ENCODE measurements at regions not wholly inside any gene's neighbourhood (a gene's known extent, or its start where the extent isn't known, plus 50 kb on each side); places are given as distances from the start of the nearest gene placed in this dataset.

DNA sequence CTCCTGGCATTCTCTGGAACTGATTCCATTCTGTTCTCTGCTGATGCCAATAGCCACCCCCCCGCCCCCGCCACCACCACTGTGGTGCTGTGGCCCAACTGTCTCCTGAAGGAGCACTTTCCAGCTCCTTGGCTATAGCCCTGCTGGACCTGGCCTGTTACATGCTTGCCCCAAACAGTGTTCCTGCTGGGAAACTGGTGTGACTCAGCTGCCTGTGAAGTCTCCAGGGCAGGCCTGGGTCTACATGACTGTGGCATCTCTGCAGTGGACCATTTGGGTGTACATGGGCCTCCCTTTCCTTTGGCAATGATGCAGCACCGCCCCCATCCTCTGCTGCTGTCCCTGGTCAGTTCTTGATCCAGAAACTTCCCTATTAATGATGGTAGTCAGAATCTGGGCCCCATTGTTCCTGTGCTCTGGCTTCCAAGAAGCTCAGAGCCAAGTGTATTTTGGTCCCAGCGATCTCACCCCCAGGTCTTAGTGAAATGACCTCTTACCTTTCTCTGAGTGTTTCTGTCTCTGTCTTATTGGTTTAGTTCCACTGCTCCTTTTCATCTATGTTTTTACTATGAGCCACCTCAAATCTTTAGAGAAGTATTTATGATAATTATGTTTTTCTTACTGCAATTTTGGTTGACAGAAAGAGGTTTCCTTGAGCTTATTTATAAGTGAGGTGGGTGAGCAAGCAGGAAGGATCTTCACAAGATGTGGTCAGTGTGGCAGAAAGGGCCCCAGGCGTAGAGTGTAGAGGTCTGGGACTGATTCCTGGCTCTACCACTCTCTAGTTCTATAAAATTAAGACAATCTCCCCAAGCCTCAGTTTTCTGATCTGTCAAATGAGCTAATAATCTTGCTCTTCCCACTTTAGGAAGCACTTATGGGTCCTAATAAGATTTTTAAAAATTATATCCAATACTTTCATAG is 210.7 kb upstream of the EOLA2 start (continued):
- TF ChIP-seq, protein P1, sequence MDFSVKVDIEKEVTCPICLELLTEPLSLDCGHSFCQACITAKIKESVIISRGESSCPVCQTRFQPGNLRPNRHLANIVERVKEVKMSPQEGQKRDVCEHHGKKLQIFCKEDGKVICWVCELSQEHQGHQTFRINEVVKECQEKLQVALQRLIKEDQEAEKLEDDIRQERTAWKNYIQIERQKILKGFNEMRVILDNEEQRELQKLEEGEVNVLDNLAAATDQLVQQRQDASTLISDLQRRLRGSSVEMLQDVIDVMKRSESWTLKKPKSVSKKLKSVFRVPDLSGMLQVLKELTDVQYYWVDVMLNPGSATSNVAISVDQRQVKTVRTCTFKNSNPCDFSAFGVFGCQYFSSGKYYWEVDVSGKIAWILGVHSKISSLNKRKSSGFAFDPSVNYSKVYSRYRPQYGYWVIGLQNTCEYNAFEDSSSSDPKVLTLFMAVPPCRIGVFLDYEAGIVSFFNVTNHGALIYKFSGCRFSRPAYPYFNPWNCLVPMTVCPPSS (IDR thresholded peaks at IDR 0.05), result no peak
- TF ChIP-seq ZFP41 (CRISPR knock-in tag; IDR thresholded peaks at IDR 0.05; ENCODE audit: borderline replicate concordance) (no peak), ZNF230 (CRISPR knock-in tag; IDR thresholded peaks at IDR 0.05) (no peak)

DNA sequence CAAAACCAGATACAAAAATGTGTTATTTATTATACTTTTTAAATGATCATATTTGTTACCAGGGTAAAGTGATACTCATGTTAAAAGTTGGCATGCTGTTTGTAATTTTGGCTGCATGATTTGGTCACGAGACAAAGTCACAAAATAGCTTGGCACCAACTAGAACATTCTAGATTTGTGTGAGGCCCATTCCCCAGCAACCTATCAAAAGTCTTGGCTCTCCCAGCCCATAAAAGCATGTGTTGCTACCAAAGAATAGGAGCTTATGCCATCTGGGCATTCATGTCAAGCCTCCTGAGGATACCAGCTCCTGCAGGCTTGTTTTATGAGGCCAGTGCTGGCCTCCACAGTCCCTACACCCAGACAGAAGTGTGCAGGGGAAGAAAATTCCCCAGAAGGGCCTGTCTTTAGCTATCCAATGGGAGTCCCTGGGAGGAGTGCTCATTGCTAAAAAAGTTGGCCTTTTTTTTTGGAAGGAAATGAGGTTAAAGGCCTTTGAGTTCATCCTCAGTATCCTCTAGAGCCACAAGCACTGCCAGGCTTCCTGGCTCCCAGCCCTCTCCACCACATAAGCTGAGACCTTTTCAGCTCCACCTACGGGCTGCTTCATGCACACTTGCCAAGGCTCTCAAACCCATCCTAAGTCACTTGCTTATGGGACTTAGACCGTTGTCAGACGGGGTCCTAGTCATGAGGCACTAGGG is 211.9 kb upstream of the EOLA2 start:
- no TSS peak for BruUV-seq (replicated peaks)
- Histone ChIP-seq H3K9me3 (ENCODE audit: low read length) (no peaks in the 10 kb centered on the region), H3K27me3 (ENCODE audit: control insufficient read depth in 1 of 2, insufficient read depth in 2 of 2, low read length in 2 of 2) (no peaks in the 10 kb centered on the region), H3K36me3 (replicated peaks in 1 of 2; ENCODE audit: control insufficient read depth in 1 of 2, insufficient read depth in 2 of 2, low read length in 2 of 2) (no peaks in the 10 kb centered on the region), H3K4me3 (replicated peaks in 1 of 3; ENCODE audit: insufficient read depth in 1 of 3, low read depth in 2 of 3, low read length in 3 of 3) (no peak overlapping the region), H4K20me1 (ENCODE audit: insufficient read depth, low read length) (no peaks in the 10 kb centered on the region), H3K9ac (ENCODE audit: insufficient read depth, low read depth, low read length) (no peak overlapping the region), H3K4me2 (ENCODE audit: low read depth, low read length) (no peak overlapping the region), H3K27ac (ENCODE audit: extremely low read length, insufficient read depth, low read length) (no peak overlapping the region), H3K79me2 (ENCODE audit: insufficient read depth, low read length) (no peaks in the 10 kb centered on the region), H2AFZ (ENCODE audit: low read length) (no peak overlapping the region), H3K4me1 (ENCODE audit: insufficient read depth, low read length) (no peaks in the 10 kb centered on the region)
- 0% methylated on average over 1 of the region's 4 CpGs for WGBS (ENCODE audit: low lambda C conversion rate)
- DNase-seq (ENCODE audit: low spot score) (no peak), FAIRE-seq (no peak), ATAC-seq (no peak)
- intact Hi-C loops (cut with micrococcal nuclease; ENCODE audit: unreplicated experiment), result no loop called here
- in situ Hi-C loops (cut with HindIII; ENCODE audit: extremely low pct_ligation_motif_present, low pct_unique_long_range_greater_than_20kb), result no loop called here
- POLR2A ChIA-PET, result no interaction called here
- CTCF ChIA-PET (ENCODE audit: low intra/inter-chr PET ratio, low total read pairs), result no interaction called here
- TF ChIP-seq REPIN1 (CRISPR knock-in tag; IDR thresholded peaks at IDR 0.05; ENCODE audit: borderline replicate concordance, low read depth), result no peak
- TF ChIP-seq, protein P2, sequence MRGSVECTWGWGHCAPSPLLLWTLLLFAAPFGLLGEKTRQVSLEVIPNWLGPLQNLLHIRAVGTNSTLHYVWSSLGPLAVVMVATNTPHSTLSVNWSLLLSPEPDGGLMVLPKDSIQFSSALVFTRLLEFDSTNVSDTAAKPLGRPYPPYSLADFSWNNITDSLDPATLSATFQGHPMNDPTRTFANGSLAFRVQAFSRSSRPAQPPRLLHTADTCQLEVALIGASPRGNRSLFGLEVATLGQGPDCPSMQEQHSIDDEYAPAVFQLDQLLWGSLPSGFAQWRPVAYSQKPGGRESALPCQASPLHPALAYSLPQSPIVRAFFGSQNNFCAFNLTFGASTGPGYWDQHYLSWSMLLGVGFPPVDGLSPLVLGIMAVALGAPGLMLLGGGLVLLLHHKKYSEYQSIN (CRISPR knock-in tag; IDR thresholded peaks at IDR 0.05; ENCODE audit: borderline replicate concordance), result no peak
- TF ChIP-seq ZNF670 (CRISPR knock-in tag; IDR thresholded peaks at IDR 0.05; ENCODE audit: borderline replicate concordance), result no peak
- no peak for TF ChIP-seq NR1H2 (CRISPR knock-in tag; IDR thresholded peaks at IDR 0.05; ENCODE audit: borderline replicate concordance, low read depth)
- no peak for TF ChIP-seq FOXK1 (CRISPR knock-in tag; IDR thresholded peaks at IDR 0.05; ENCODE audit: borderline replicate concordance, low read depth)
- TF ChIP-seq HNRNPLL (IDR thresholded peaks at IDR 0.05; ENCODE audit: low read depth, low read length, poor library complexity, severe bottlenecking), result no peak
- no peak for TF ChIP-seq ZKSCAN1 (IDR thresholded peaks at IDR 0.05; ENCODE audit: low read length)
- TF ChIP-seq, protein P3, sequence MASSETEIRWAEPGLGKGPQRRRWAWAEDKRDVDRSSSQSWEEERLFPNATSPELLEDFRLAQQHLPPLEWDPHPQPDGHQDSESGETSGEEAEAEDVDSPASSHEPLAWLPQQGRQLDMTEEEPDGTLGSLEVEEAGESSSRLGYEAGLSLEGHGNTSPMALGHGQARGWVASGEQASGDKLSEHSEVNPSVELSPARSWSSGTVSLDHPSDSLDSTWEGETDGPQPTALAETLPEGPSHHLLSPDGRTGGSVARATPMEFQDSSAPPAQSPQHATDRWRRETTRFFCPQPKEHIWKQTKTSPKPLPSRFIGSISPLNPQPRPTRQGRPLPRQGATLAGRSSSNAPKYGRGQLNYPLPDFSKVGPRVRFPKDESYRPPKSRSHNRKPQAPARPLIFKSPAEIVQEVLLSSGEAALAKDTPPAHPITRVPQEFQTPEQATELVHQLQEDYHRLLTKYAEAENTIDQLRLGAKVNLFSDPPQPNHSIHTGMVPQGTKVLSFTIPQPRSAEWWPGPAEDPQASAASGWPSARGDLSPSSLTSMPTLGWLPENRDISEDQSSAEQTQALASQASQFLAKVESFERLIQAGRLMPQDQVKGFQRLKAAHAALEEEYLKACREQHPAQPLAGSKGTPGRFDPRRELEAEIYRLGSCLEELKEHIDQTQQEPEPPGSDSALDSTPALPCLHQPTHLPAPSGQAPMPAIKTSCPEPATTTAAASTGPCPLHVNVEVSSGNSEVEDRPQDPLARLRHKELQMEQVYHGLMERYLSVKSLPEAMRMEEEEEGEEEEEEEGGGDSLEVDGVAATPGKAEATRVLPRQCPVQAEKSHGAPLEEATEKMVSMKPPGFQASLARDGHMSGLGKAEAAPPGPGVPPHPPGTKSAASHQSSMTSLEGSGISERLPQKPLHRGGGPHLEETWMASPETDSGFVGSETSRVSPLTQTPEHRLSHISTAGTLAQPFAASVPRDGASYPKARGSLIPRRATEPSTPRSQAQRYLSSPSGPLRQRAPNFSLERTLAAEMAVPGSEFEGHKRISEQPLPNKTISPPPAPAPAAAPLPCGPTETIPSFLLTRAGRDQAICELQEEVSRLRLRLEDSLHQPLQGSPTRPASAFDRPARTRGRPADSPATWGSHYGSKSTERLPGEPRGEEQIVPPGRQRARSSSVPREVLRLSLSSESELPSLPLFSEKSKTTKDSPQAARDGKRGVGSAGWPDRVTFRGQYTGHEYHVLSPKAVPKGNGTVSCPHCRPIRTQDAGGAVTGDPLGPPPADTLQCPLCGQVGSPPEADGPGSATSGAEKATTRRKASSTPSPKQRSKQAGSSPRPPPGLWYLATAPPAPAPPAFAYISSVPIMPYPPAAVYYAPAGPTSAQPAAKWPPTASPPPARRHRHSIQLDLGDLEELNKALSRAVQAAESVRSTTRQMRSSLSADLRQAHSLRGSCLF (CRISPR knock-in tag; IDR thresholded peaks at IDR 0.05; ENCODE audit: borderline replicate concordance), result no peak
- TF ChIP-seq HDAC1 (CRISPR knock-in tag; IDR thresholded peaks at IDR 0.05), result no peak
- no peak for TF ChIP-seq CENPT (CRISPR knock-in tag; IDR thresholded peaks at IDR 0.05; ENCODE audit: low read depth)
- no peak for TF ChIP-seq ZNF225 (CRISPR knock-in tag; IDR thresholded peaks at IDR 0.05)

Measured in HepG2 (cell line).